Fibroblast of lung (primary cell): ENCODE measurements at regions not wholly inside any gene's neighbourhood (a gene's known extent, or its start where the extent isn't known, plus 50 kb on each side); places are given as distances from the start of the nearest gene placed in this dataset.

ENCODE experiments used
- EZH2 ChIP-seq: IDR thresholded peaks from 2 replicates; pipeline ENCODE4 v1.5.1; 2012; ENCODE audit warnings: low read length, control low read depth, mild to moderate bottlenecking; ENCODE audit errors: missing control alignments
- TF ChIP-seq, protein P1 (sequence below), 2 donors: IDR thresholded peaks in 1 of 2; conservative IDR thresholded peaks in 1 of 2; 1 replicate in 1 of 2; 2 replicates in 1 of 2; pipeline ENCODE4 v1.5.1; 2011 to 2012; ENCODE audit warnings: low read length in 2 of 2, control low read depth in 1 of 2, inconsistent platforms in 1 of 2, low read depth in 1 of 2, mild to moderate bottlenecking in 1 of 2

DNA sequence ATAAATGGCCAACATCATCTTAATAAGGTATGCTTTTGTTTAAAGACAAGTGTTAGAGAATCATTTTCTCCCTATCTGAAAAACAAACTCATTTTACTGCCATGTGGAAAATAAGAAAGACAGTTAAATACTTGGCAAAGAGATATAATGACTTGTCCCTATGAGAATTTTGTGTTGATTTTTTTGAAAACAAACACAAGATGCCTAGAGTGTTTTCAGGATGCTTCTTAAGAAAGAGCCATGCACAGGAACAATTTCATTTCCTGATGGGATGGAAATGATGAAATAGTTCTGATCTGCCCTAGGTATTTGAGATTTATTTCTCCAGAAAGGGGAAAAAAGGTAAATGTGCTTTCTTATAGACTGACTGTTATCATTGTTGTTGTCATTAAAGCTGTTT, 237.5 kb upstream of the GNAI1 start:
- TF ChIP-seq, protein P1, sequence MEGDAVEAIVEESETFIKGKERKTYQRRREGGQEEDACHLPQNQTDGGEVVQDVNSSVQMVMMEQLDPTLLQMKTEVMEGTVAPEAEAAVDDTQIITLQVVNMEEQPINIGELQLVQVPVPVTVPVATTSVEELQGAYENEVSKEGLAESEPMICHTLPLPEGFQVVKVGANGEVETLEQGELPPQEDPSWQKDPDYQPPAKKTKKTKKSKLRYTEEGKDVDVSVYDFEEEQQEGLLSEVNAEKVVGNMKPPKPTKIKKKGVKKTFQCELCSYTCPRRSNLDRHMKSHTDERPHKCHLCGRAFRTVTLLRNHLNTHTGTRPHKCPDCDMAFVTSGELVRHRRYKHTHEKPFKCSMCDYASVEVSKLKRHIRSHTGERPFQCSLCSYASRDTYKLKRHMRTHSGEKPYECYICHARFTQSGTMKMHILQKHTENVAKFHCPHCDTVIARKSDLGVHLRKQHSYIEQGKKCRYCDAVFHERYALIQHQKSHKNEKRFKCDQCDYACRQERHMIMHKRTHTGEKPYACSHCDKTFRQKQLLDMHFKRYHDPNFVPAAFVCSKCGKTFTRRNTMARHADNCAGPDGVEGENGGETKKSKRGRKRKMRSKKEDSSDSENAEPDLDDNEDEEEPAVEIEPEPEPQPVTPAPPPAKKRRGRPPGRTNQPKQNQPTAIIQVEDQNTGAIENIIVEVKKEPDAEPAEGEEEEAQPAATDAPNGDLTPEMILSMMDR (conservative IDR thresholded peaks at IDR 0.05 in 1 of 2, IDR thresholded peaks at IDR 0.05 in 1 of 2; ENCODE audit: low read depth in 1 of 2, low read length in 2 of 2) = no peak
- TF ChIP-seq EZH2 = no peak
